ENCODE measurements at regions not wholly inside any gene's neighbourhood (a gene's known extent, or its start where the extent isn't known, plus 50 kb on each side); places are given as distances from the start of the nearest gene placed in this dataset.

DNA sequence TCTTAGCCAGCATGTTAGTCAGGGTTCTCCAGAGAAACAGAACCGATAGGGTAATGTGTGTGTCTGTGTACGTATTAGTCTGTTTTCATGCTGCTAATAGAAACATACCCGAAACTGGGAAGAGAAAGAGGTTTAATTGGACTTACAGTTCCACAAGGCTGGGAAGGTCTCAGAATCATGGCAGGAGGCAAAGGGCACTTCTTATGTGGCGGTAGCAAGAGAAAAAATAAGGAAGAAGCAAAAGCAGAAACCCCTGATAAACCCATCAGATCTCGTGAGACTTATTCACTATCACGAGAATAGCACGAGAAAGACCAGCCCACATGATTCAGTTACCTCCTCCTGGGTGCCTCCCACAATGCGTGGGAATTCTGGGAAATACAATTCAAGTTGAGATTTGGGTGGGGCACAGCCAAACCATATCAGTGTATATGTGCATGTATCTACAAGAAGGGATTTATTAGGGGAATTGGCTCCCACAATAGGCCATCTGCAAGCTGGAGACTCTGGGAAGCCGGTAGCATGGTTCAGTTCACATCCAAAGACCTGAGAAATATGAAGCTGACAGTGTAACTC is 173.7 kb upstream of the NECTIN1 start:
- Histone ChIP-seq H3K4me1 (peaks cover 0 to 26% (median 5%) of the 10 kb centered on the region in 4 donors), H3K9me3 (no peaks in the 10 kb centered on the region), H3K36me3 (no peaks in the 10 kb centered on the region), H3K27me3 (no peaks in the 10 kb centered on the region), H3K4me3 (peak overlapping the region in 1 of 4 donors; percentile 25), H3K27ac (peak overlapping the region in 1 of 4 donors; percentile 78)
- peak in 1 of 3 donors; percentile 56 for DNase-seq
- TF ChIP-seq, protein P1, sequence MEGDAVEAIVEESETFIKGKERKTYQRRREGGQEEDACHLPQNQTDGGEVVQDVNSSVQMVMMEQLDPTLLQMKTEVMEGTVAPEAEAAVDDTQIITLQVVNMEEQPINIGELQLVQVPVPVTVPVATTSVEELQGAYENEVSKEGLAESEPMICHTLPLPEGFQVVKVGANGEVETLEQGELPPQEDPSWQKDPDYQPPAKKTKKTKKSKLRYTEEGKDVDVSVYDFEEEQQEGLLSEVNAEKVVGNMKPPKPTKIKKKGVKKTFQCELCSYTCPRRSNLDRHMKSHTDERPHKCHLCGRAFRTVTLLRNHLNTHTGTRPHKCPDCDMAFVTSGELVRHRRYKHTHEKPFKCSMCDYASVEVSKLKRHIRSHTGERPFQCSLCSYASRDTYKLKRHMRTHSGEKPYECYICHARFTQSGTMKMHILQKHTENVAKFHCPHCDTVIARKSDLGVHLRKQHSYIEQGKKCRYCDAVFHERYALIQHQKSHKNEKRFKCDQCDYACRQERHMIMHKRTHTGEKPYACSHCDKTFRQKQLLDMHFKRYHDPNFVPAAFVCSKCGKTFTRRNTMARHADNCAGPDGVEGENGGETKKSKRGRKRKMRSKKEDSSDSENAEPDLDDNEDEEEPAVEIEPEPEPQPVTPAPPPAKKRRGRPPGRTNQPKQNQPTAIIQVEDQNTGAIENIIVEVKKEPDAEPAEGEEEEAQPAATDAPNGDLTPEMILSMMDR (IDR thresholded peaks at IDR 0.05), result no peak
- TF ChIP-seq POLR2A (IDR thresholded peaks at IDR 0.05), result no peak

DNA sequence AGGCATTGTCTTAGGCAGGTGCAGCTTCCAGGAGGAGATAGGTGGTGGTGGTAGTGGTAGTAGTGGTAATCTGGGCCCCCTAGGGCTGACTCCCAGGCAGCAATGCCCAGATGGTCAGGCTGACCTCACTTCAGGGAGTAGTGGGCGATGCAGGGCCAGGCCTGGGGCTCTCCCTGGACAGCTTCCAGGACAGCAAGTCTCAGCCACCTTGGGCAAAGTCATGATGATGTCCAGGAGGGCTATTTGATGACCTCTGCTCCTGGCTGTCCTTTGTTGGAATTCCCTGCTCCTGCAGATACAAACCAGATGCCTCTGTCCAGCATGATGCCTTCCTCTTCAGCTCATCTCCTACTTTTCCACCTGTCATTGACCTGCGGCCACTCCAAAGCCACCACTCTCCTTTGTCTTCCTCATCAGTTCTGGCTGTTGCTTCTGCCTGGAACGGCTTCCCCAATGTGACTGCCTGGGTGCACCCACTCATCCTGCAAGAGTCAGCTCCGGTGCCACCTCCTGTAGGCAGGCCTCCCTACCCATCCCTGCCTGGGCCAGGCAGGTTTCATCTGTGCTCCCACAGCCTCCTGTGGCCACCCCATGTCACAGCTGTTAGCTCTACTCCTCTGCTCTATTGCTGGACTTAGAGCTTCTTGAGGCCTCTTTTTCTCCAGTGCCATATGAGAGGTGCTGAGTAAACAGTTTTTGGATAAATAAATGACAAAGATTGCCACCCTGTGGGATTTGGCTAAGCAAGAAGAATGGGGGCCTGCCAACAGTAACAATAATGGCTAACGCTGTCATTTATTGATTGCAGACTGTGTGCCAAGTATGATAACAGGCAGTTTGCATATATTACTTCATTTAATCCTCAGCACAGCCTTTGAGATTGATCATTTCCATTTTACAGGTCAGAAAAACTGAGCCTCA is 172.9 kb upstream of the NECTIN1 start:
- Histone ChIP-seq H3K27ac (peak overlapping the region in 1 of 4 donors; percentile 78), H3K27me3 (no peaks in the 10 kb centered on the region), H3K36me3 (no peaks in the 10 kb centered on the region), H3K4me1 (peaks cover 0 to 26% (median 5%) of the 10 kb centered on the region in 4 donors), H3K4me3 (peak overlapping the region in 1 of 4 donors; percentile 25), H3K9me3 (no peaks in the 10 kb centered on the region)
- TF ChIP-seq, protein P1 (IDR thresholded peaks at IDR 0.05), result peak in 1 of 6 experiments; percentile 9
- no peak for TF ChIP-seq POLR2A (IDR thresholded peaks at IDR 0.05)
- DNase-seq, result peak in 1 of 3 donors; percentile 38

DNA sequence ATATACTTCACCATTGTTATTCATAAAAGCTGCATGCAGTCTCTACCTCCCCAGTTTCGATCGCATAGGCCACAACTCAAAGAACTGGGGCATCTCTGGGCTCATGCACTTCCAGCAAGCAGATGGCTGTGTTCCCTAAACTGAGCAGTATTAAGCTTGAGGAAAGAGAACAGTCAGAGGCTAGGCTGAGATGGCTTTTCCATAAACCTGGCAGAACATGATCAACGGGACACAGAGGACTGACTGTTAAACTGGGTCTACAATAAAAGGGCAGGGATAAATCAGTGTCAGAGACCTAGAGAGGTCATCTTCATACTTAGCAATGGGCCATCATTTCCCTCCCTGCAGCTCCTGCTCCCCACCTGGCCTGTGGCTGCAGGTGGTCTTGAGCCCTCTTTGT is 171.0 kb upstream of the NECTIN1 start:
- DNase-seq, result no peak
- TF ChIP-seq, protein P1 (IDR thresholded peaks at IDR 0.05), result no peak
- no peak for TF ChIP-seq POLR2A (IDR thresholded peaks at IDR 0.05)
- Histone ChIP-seq H3K36me3 (no peaks in the 10 kb centered on the region), H3K4me3 (no peak overlapping the region), H3K9me3 (no peaks in the 10 kb centered on the region), H3K27ac (no peak overlapping the region), H3K27me3 (no peaks in the 10 kb centered on the region), H3K4me1 (peaks cover 0 to 26% (median 5%) of the 10 kb centered on the region in 4 donors)

DNA sequence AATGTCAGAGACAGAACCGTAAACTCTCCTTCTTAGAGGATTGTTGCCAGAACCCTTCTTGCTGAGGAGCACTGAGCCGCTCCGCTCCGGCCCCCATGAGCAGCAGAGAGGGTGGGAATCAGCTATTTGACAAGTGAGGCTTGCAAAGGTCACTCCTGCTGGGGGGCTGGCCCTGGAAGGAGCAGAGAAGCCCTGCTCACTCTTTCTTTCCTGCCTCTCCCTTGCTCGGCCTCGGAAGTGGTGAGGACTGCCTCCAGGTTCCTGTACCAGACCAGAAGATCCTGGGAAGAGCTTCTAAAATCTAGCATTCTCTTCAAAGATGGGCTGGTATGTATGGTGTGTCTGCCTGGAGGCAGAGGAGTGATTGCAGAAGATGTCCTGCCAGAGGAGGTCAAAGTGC is 168.6 kb upstream of the NECTIN1 start:
- no peak overlapping the region for H3K27ac ChIP-seq
- H3K9me3 ChIP-seq, result no peaks in the 10 kb centered on the region
- no peaks in the 10 kb centered on the region for H3K36me3 ChIP-seq
- TF ChIP-seq POLR2A (IDR thresholded peaks at IDR 0.05), result no peak
- TF ChIP-seq, protein P1 (IDR thresholded peaks at IDR 0.05), result no peak
- DNase-seq, result peak in 1 of 3 donors; percentile 20
- no peaks in the 10 kb centered on the region for H3K27me3 ChIP-seq
- no peak overlapping the region for H3K4me3 ChIP-seq
- H3K4me1 ChIP-seq, result peaks cover 0 to 8% (median 1%) of the 10 kb centered on the region in 4 donors

DNA sequence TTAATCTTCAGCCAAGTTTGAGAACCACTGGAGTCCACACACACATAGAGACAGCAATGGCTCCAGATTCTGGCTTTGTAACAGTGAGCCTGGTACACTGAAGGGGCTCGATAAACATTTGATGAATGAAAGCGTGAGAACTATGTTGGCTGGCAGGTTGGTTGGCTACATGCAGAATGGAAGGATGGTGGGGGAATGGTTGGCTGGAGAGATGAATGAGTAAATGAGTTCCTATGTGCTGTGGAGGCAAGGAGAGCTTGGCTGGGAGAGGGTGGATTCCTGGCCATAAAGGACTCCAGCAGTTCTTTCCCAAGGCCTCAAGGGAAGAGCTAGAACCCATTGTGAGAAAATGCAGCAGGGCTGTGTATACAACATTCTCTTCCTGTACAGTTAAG is 168.0 kb upstream of the NECTIN1 start:
- TF ChIP-seq, protein P1 (IDR thresholded peaks at IDR 0.05), result no peak
- TF ChIP-seq POLR2A (IDR thresholded peaks at IDR 0.05), result no peak
- H3K9me3 ChIP-seq, result no peaks in the 10 kb centered on the region
- peaks cover 0 to 8% (median under 1%) of the 10 kb centered on the region in 4 donors for H3K4me1 ChIP-seq
- H3K36me3 ChIP-seq, result no peaks in the 10 kb centered on the region
- no peak for DNase-seq
- no peak overlapping the region for H3K4me3 ChIP-seq
- H3K27me3 ChIP-seq, result no peaks in the 10 kb centered on the region
- no peak overlapping the region for H3K27ac ChIP-seq

Data from Peyer's patch (tissue), 4 donors.